ENCODE measurements at regions not wholly inside any gene's neighbourhood (a gene's known extent, or its start where the extent isn't known, plus 50 kb on each side); places are given as distances from the start of the nearest gene placed in this dataset.

- TF ChIP-seq CTCF (IDR thresholded peaks at IDR 0.05) (no peak), RAD21 (conservative IDR thresholded peaks at IDR 0.05 in 1 of 2, IDR thresholded peaks at IDR 0.05 in 1 of 2) (no peak), EP300 (IDR thresholded peaks at IDR 0.05) (no peak), HDAC2 (IDR thresholded peaks at IDR 0.05) (no peak), POLR2A (IDR thresholded peaks at IDR 0.05; ENCODE audit: low read length) (no peak)
These were observed 479.2 kb downstream of the HTR7 start for GRCh38 chr10:90378524-90379076.
